HepG2 (cell line): ENCODE measurements at regions not wholly inside any gene's neighbourhood (a gene's known extent, or its start where the extent isn't known, plus 50 kb on each side); places are given as distances from the start of the nearest gene placed in this dataset.

Experiments
- ATAC-seq: fragments of 200-7000 bp; cut with Tn5 transposase; 3 replicates; pipeline ENCODE4 v1.9.1; 2020; ENCODE audit warnings: mild to moderate bottlenecking, moderate library complexity
- BruUV-seq: library from RNA; stranded (reverse); fragments of 400-500 nt; replicated peaks from 2 replicates; lab custom pipeline; 2021; lab: Mats Ljungman, UMichigan
- CTCF ChIA-PET: fragments of 300-600 bp; formaldehyde crosslinking; extraction: SDS; loops from one replicate; lab custom pipeline; 2021; ENCODE audit warnings: low total read pairs, inconsistent platforms, low intra/inter-chr PET ratio; lab: Yijun Ruan, JAX
- POLR2A ChIA-PET: fragments of 350-600 bp; sonication (Branson Sonifier 250); formaldehyde crosslinking; loops from one replicate; lab custom pipeline; 2020; ENCODE audit warnings: antibody characterized with exemption, inconsistent platforms; lab: Yijun Ruan, JAX
- DNase-seq: peaks from one replicate; pipeline ENCODE4 v3.0.0-alpha.2; 2015; ENCODE audit warnings: low spot score
- FAIRE-seq: peaks from 3 replicates; lab custom pipeline; 2011; peaks lifted over from hg19 to GRCh38; lab: Jason Lieb, UNC
- H2AFZ ChIP-seq: one replicate; pipeline ENCODE4 v1.6.1; 2011; ENCODE audit warnings: low read length, inconsistent platforms
- H3K27ac ChIP-seq: fragments of 300-600 bp; 3 replicates; pipeline ENCODE4 v1.8.0; 2011; ENCODE audit warnings: mixed run types, mild to moderate bottlenecking, mixed read lengths, low read length, inconsistent platforms; ENCODE audit not compliant: insufficient read depth; ENCODE audit errors: extremely low read length
- H3K27me3 ChIP-seq, 2 experiments: fragments of 200-600 bp in 1 of 2; 2 replicates in 1 of 2; 3 replicates in 1 of 2; pipeline versions ENCODE4 v1.6.0 to v1.8.0; 2011; ENCODE audit warnings: low read length in 2 of 2, mild to moderate bottlenecking in 2 of 2, moderate library complexity in 2 of 2, inconsistent platforms in 1 of 2; ENCODE audit not compliant: insufficient read depth in 2 of 2, control insufficient read depth in 1 of 2
- H3K36me3 ChIP-seq, 2 experiments: fragments of 200-600 bp in 1 of 2; replicated peaks in 1 of 2; 2 replicates in 1 of 2; 3 replicates in 1 of 2; pipeline versions ENCODE4 v1.5.1 to v1.8.0; 2011; ENCODE audit warnings: low read length in 2 of 2, inconsistent platforms in 1 of 2; ENCODE audit not compliant: insufficient read depth in 2 of 2, control insufficient read depth in 1 of 2
- H3K4me1 ChIP-seq: 2 replicates; pipeline ENCODE4 v1.5.1; 2012; ENCODE audit warnings: low read length, inconsistent platforms; ENCODE audit not compliant: insufficient read depth
- H3K4me2 ChIP-seq: 2 replicates; pipeline ENCODE4 v1.6.0; 2011; ENCODE audit warnings: low read depth, low read length, inconsistent platforms
- H3K4me3 ChIP-seq, 3 experiments: fragments of 200-600 bp in 1 of 3; sonication (generic), shearing (Covaris generic) in 1 of 3; replicated peaks in 1 of 3; 2 replicates each; pipeline ENCODE4 v1.5.1; 2011 to 2016; ENCODE audit warnings: low read length in 3 of 3, inconsistent platforms in 2 of 3, low read depth in 2 of 3, mild to moderate bottlenecking in 2 of 3, control low read depth in 1 of 3, mixed read lengths in 1 of 3; ENCODE audit not compliant: insufficient read depth in 1 of 3
- H3K79me2 ChIP-seq: one replicate; pipeline ENCODE4 v1.6.1; 2011; ENCODE audit warnings: low read length, inconsistent platforms; ENCODE audit not compliant: insufficient read depth
- H3K9ac ChIP-seq: 2 replicates; pipeline ENCODE4 v1.6.0; 2011; ENCODE audit warnings: mild to moderate bottlenecking, low read depth, low read length, inconsistent platforms; ENCODE audit not compliant: insufficient read depth
- H3K9me3 ChIP-seq: 2 replicates; pipeline ENCODE4 v1.5.1; 2012; ENCODE audit warnings: mild to moderate bottlenecking, low read length
- H4K20me1 ChIP-seq: 2 replicates; pipeline ENCODE4 v1.6.0; 2011; ENCODE audit warnings: inconsistent platforms, mild to moderate bottlenecking, low read length, moderate library complexity; ENCODE audit not compliant: insufficient read depth
- ARNT ChIP-seq: fragments of 450-650 bp; IDR thresholded peaks from 2 replicates; pipeline ENCODE4 v1.6.1; 2017
- CCDC6 ChIP-seq: sonication (generic); formaldehyde crosslinking; IDR thresholded peaks from 2 replicates; pipeline ENCODE4 v1.8.1; 2022; ENCODE audit warnings: mild to moderate bottlenecking, missing genetic modification reagents, moderate library complexity
- KLF6 ChIP-seq: IDR thresholded peaks from 2 replicates; pipeline ENCODE4 v1.8.0; 2016; ENCODE audit warnings: missing biosample characterization, missing genetic modification reagents
- PAWR ChIP-seq: sonication (generic); formaldehyde crosslinking; IDR thresholded peaks from 2 replicates; pipeline ENCODE4 v1.4.0; 2020; ENCODE audit warnings: missing genetic modification reagents, mild to moderate bottlenecking, borderline replicate concordance
- PHF20 ChIP-seq: sonication (generic); formaldehyde crosslinking; IDR thresholded peaks from 2 replicates; pipeline ENCODE4 v1.5.0; 2020; ENCODE audit warnings: mild to moderate bottlenecking, missing genetic modification reagents
- RBM22 ChIP-seq: fragments of 200-400 bp; formaldehyde crosslinking; optimal IDR thresholded peaks from 2 replicates; pipeline ENCODE3; 2017; ENCODE audit warnings: mild to moderate bottlenecking, low read length, moderate library complexity
- RFXANK ChIP-seq: IDR thresholded peaks from 2 replicates; pipeline ENCODE4 v1.6.1; 2016
- U2AF1 ChIP-seq: fragments of 200-400 bp; formaldehyde crosslinking; optimal IDR thresholded peaks from 2 replicates; pipeline ENCODE3; 2017; ENCODE audit warnings: mild to moderate bottlenecking, low read depth, low read length
- ZKSCAN1 ChIP-seq: fragments of 150-350 bp; IDR thresholded peaks from 2 replicates; pipeline ENCODE4 v1.6.1; 2014; ENCODE audit warnings: low read length
- ZNF530 ChIP-seq: sonication (generic); formaldehyde crosslinking; IDR thresholded peaks from 2 replicates; pipeline ENCODE4 v1.5.0; 2020; ENCODE audit warnings: low read depth, mild to moderate bottlenecking, missing genetic modification reagents
- WGBS: methylation state at CpG from one replicate; pipeline ENCODE4 v1.1.6; 2017; ENCODE audit warnings: low lambda C conversion rate; 5-methylcytosine and 5-hydroxymethylcytosine counted together
- in situ Hi-C: cut with HindIII; loops from 2 replicates; pipeline ENCODE4 v1.10.0; 2017; ENCODE audit warnings: low pct_unique_long_range_greater_than_20kb; ENCODE audit not compliant: extremely low pct_ligation_motif_present
- intact Hi-C: fragments of 100-400 bp; cut with micrococcal nuclease; formaldehyde crosslinking; loops from one replicate; pipeline ENCODE4 v1.10.0; 2022; ENCODE audit not compliant: unreplicated experiment
- TF ChIP-seq, protein P1 (sequence below): sonication (generic); formaldehyde crosslinking; IDR thresholded peaks from 2 replicates; pipeline ENCODE4 v1.4.0; 2020; ENCODE audit warnings: missing genetic modification reagents
- TF ChIP-seq, protein P2 (sequence below): sonication (generic); formaldehyde crosslinking; conservative IDR thresholded peaks from 2 replicates; pipeline ENCODE4 v1.8.1; 2023; ENCODE audit warnings: missing genetic modification reagents
- TF ChIP-seq, protein P3 (sequence below): sonication (generic); formaldehyde crosslinking; IDR thresholded peaks from 2 replicates; pipeline ENCODE4 v1.4.0; 2020; ENCODE audit warnings: missing genetic modification reagents

DNA sequence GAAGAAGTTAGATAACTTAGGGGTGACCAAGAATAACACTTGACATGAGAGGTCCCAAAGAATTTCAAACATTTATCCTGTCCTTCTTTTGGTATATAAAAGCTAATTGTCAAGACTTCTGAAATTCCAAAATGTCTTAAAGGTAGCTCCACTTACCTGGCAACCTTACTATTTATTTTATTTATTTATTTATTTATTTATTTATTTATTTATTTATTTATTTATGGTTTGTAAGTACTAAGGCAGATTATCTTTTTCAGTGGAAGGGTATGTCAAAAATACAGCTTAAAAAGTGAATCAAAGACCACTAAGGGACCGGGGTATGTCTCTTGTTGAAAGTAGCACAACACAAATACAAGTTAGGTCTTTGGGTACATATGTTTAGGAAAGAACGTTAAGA is 620.8 kb upstream of the B3GALT2 start:
- H3K9me3 ChIP-seq = no peaks in the 10 kb centered on the region
- no peaks in the 10 kb centered on the region for H4K20me1 ChIP-seq
- in situ Hi-C loops (no loop called here), intact Hi-C loops (no loop called here)
- H3K79me2 ChIP-seq = no peaks in the 10 kb centered on the region
- H3K27me3 ChIP-seq = no peaks in the 10 kb centered on the region
- H3K36me3 ChIP-seq = no peaks in the 10 kb centered on the region
- ATAC-seq (no peak), DNase-seq (no peak), FAIRE-seq (no peak)
- no peak overlapping the region for H3K4me3 ChIP-seq
- H2AFZ ChIP-seq = no peak overlapping the region
- no peak overlapping the region for H3K27ac ChIP-seq
- BruUV-seq = no TSS peak
- H3K4me1 ChIP-seq = no peaks in the 10 kb centered on the region
- no peak overlapping the region for H3K4me2 ChIP-seq
- no peak overlapping the region for H3K9ac ChIP-seq
- ChIA-PET CTCF (no interaction called here), POLR2A (no interaction called here)
- no peak for TF ChIP-seq RFXANK
- TF ChIP-seq, protein P1, sequence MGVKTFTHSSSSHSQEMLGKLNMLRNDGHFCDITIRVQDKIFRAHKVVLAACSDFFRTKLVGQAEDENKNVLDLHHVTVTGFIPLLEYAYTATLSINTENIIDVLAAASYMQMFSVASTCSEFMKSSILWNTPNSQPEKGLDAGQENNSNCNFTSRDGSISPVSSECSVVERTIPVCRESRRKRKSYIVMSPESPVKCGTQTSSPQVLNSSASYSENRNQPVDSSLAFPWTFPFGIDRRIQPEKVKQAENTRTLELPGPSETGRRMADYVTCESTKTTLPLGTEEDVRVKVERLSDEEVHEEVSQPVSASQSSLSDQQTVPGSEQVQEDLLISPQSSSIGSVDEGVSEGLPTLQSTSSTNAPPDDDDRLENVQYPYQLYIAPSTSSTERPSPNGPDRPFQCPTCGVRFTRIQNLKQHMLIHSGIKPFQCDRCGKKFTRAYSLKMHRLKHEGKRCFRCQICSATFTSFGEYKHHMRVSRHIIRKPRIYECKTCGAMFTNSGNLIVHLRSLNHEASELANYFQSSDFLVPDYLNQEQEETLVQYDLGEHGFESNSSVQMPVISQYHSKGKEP (CRISPR knock-in tag) = no peak
- WGBS = 2% methylated on average over 2 of the region's 2 CpGs

GRCh38 chr1:193806079-193807048 is 620.0 kb upstream of the B3GALT2 start:
- intact Hi-C loops (no loop called here), in situ Hi-C loops (no loop called here)
- no peak overlapping the region for H3K9ac ChIP-seq
- H3K27me3 ChIP-seq = no peaks in the 10 kb centered on the region
- POLR2A ChIA-PET = no interaction called here
- no peak for ATAC-seq
- H3K79me2 ChIP-seq = no peaks in the 10 kb centered on the region
- no peaks in the 10 kb centered on the region for H3K36me3 ChIP-seq
- no peaks in the 10 kb centered on the region for H3K4me1 ChIP-seq
- no peak overlapping the region for H3K27ac ChIP-seq
- no peak overlapping the region for H3K4me2 ChIP-seq
- DNase-seq = no peak
- BruUV-seq = no TSS peak
- H3K9me3 ChIP-seq = no peaks in the 10 kb centered on the region
- no peak overlapping the region for H3K4me3 ChIP-seq
- no peak overlapping the region for H2AFZ ChIP-seq
- CTCF ChIA-PET = no interaction called here
- H4K20me1 ChIP-seq = no peaks in the 10 kb centered on the region
- WGBS = 0% methylated on average over 3 of the region's 3 CpGs
- FAIRE-seq = no peak
- TF ChIP-seq PAWR (CRISPR knock-in tag) (no peak), ZNF530 (CRISPR knock-in tag) (no peak), ARNT (no peak), PHF20 (CRISPR knock-in tag) (no peak), CCDC6 (CRISPR knock-in tag) (no peak), ZKSCAN1 (no peak), KLF6 (CRISPR knock-in tag) (no peak), U2AF1 (no peak), RBM22 (no peak)
- TF ChIP-seq, protein P2, sequence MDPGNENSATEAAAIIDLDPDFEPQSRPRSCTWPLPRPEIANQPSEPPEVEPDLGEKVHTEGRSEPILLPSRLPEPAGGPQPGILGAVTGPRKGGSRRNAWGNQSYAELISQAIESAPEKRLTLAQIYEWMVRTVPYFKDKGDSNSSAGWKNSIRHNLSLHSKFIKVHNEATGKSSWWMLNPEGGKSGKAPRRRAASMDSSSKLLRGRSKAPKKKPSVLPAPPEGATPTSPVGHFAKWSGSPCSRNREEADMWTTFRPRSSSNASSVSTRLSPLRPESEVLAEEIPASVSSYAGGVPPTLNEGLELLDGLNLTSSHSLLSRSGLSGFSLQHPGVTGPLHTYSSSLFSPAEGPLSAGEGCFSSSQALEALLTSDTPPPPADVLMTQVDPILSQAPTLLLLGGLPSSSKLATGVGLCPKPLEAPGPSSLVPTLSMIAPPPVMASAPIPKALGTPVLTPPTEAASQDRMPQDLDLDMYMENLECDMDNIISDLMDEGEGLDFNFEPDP (CRISPR knock-in tag) = no peak
- TF ChIP-seq, protein P3, sequence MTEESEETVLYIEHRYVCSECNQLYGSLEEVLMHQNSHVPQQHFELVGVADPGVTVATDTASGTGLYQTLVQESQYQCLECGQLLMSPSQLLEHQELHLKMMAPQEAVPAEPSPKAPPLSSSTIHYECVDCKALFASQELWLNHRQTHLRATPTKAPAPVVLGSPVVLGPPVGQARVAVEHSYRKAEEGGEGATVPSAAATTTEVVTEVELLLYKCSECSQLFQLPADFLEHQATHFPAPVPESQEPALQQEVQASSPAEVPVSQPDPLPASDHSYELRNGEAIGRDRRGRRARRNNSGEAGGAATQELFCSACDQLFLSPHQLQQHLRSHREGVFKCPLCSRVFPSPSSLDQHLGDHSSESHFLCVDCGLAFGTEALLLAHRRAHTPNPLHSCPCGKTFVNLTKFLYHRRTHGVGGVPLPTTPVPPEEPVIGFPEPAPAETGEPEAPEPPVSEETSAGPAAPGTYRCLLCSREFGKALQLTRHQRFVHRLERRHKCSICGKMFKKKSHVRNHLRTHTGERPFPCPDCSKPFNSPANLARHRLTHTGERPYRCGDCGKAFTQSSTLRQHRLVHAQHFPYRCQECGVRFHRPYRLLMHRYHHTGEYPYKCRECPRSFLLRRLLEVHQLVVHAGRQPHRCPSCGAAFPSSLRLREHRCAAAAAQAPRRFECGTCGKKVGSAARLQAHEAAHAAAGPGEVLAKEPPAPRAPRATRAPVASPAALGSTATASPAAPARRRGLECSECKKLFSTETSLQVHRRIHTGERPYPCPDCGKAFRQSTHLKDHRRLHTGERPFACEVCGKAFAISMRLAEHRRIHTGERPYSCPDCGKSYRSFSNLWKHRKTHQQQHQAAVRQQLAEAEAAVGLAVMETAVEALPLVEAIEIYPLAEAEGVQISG (CRISPR knock-in tag) = no peak
